ENCODE measurements at regions not wholly inside any gene's neighbourhood (a gene's known extent, or its start where the extent isn't known, plus 50 kb on each side); places are given as distances from the start of the nearest gene placed in this dataset.

DNA sequence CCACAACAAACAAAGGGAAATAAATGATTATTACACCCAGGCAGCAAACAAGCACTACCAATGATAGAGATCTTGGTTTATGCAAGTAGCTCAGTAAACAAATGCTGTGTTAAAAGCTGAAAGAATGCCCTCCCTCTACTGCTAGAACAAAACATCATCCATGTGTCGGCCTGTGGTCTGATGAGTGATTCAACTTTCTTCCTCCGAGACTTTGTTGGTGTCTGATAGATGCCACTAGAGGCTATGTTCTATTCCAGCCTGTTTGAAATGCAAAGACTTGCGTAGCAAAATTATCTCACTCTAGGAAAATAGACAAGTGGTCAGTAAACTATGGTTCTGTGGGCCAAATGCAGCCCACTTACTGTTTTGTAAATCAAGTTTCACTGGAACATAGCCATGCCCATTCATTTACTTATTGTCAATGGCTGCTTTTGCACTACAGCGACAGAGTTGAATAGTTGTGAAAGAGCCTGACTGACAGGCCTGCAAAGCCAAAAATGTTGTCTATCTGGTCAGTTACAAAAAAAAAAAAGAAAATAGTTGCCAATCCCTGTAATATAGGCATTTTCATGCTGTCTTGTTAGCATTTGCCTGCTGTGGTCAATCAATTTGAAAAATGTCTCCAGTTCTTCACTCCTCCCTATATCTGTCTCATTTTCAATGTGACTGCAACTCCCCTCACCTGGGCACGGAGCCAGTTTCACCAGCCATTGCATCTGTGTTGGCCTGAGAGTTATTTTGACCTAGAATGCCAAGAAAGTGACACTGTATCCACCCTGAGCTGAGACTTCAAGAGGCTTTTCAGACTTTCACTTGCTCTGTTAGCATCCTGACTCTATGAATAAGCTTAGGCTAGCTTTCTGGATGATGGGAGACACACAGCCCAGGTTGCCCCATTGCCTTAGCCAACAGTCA lies 544.6 kb upstream of the BTBD3 start:
- no peaks in the 10 kb centered on the region for H3K36me3 ChIP-seq (ENCODE audit: insufficient read depth, low read length)
- DNase-seq (ENCODE audit: low read depth) (no peak), FAIRE-seq (no peak)
- no peak overlapping the region for H3K27ac ChIP-seq (ENCODE audit: low read depth, low read length)
- no peak overlapping the region for H3K4me3 ChIP-seq (ENCODE audit: insufficient read depth, low read depth, low read length)
- Mint-ChIP-seq H3K4me1 (ENCODE audit: low read depth, unreplicated experiment) (peaks cover 34% of the 10 kb centered on the region), H3K4me3 (ENCODE audit: unreplicated experiment) (no peak overlapping the region), H3K27ac (ENCODE audit: unreplicated experiment) (peak overlapping the region; percentile 3), H3K9me3 (ENCODE audit: unreplicated experiment) (no peaks in the 10 kb centered on the region), H3K36me3 (ENCODE audit: low read depth, unreplicated experiment) (no peaks in the 10 kb centered on the region), H3K27me3 (ENCODE audit: low read depth, unreplicated experiment) (no peaks in the 10 kb centered on the region)
- H3K9me3 ChIP-seq (ENCODE audit: insufficient read depth, low read depth, low read length), result no peaks in the 10 kb centered on the region
- no peak overlapping the region for H3K9ac ChIP-seq (ENCODE audit: low read length)
- H3K27me3 ChIP-seq (ENCODE audit: insufficient read depth, low read length), result no peaks in the 10 kb centered on the region
- H3K4me2 ChIP-seq (ENCODE audit: low read length), result no peak overlapping the region
- H2AFZ ChIP-seq (ENCODE audit: low read depth, low read length), result no peak overlapping the region
- TF ChIP-seq CTCF (IDR thresholded peaks at IDR 0.05; ENCODE audit: insufficient read depth, low read depth, low read length) (no peak), EZH2 (IDR thresholded peaks at IDR 0.05; ENCODE audit: insufficient read depth, low read length) (no peak)
- H4K20me1 ChIP-seq (ENCODE audit: insufficient read depth, low read length), result no peaks in the 10 kb centered on the region
- H3K79me2 ChIP-seq (ENCODE audit: insufficient read depth, low read length), result no peaks in the 10 kb centered on the region
- H3K4me1 ChIP-seq (ENCODE audit: insufficient read depth, low read length), result peaks cover 18% of the 10 kb centered on the region

GRCh38 chr20:11375335-11375734 lies 542.4 kb upstream of the BTBD3 start:
- Histone ChIP-seq H3K27ac (ENCODE audit: low read depth, low read length) (no peak overlapping the region), H2AFZ (ENCODE audit: low read depth, low read length) (no peak overlapping the region), H3K4me1 (ENCODE audit: insufficient read depth, low read length) (peaks cover 18% of the 10 kb centered on the region), H3K4me2 (ENCODE audit: low read length) (no peak overlapping the region), H3K9me3 (ENCODE audit: insufficient read depth, low read depth, low read length) (no peaks in the 10 kb centered on the region), H3K9ac (ENCODE audit: low read length) (no peak overlapping the region), H3K36me3 (ENCODE audit: insufficient read depth, low read length) (no peaks in the 10 kb centered on the region), H4K20me1 (ENCODE audit: insufficient read depth, low read length) (no peaks in the 10 kb centered on the region), H3K27me3 (ENCODE audit: insufficient read depth, low read length) (no peaks in the 10 kb centered on the region), H3K4me3 (ENCODE audit: insufficient read depth, low read depth, low read length) (no peak overlapping the region), H3K79me2 (ENCODE audit: insufficient read depth, low read length) (no peaks in the 10 kb centered on the region)
- Mint-ChIP-seq H3K36me3 (ENCODE audit: low read depth, unreplicated experiment) (no peaks in the 10 kb centered on the region), H3K27me3 (ENCODE audit: low read depth, unreplicated experiment) (no peaks in the 10 kb centered on the region), H3K9me3 (ENCODE audit: unreplicated experiment) (no peaks in the 10 kb centered on the region), H3K4me1 (ENCODE audit: low read depth, unreplicated experiment) (peaks cover 38% of the 10 kb centered on the region), H3K27ac (ENCODE audit: unreplicated experiment) (no peak overlapping the region), H3K4me3 (ENCODE audit: unreplicated experiment) (no peak overlapping the region)
- FAIRE-seq (no peak), DNase-seq (ENCODE audit: low read depth) (no peak)
- TF ChIP-seq CTCF (IDR thresholded peaks at IDR 0.05; ENCODE audit: insufficient read depth, low read depth, low read length), result no peak
- TF ChIP-seq EZH2 (IDR thresholded peaks at IDR 0.05; ENCODE audit: insufficient read depth, low read length), result no peak

DNA sequence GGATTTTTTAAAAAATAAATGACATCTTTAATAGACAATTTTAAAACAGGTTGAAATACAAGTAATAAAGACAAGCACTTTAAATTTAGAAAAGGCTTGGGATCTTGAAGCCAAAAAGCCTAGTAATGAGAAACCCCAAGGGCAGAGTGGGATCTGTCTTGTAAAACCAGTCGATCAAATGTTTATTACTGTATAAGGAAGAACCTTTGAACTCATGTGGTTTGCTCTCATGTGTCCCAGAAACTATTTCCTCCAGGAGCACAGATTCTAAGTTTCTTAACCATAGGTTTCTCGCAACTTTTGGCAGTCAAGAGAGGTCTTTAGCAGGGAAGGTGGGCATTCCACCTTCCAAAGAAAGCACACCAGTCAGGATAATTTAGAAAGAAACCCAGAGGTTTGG lies 541.7 kb upstream of the BTBD3 start:
- FAIRE-seq, result no peak
- H3K4me1 ChIP-seq (ENCODE audit: insufficient read depth, low read length), result peaks cover 18% of the 10 kb centered on the region
- no peaks in the 10 kb centered on the region for H3K9me3 ChIP-seq (ENCODE audit: insufficient read depth, low read depth, low read length)
- H3K4me3 ChIP-seq (ENCODE audit: insufficient read depth, low read depth, low read length), result no peak overlapping the region
- H3K4me3 Mint-ChIP-seq (ENCODE audit: unreplicated experiment), result no peak overlapping the region
- no peaks in the 10 kb centered on the region for H4K20me1 ChIP-seq (ENCODE audit: insufficient read depth, low read length)
- no peaks in the 10 kb centered on the region for H3K79me2 ChIP-seq (ENCODE audit: insufficient read depth, low read length)
- H3K36me3 ChIP-seq (ENCODE audit: insufficient read depth, low read length), result no peaks in the 10 kb centered on the region
- no peak for DNase-seq (ENCODE audit: low read depth)
- no peak overlapping the region for H3K27ac ChIP-seq (ENCODE audit: low read depth, low read length)
- no peaks in the 10 kb centered on the region for H3K27me3 Mint-ChIP-seq (ENCODE audit: low read depth, unreplicated experiment)
- H3K9ac ChIP-seq (ENCODE audit: low read length), result no peak overlapping the region
- peaks cover 38% of the 10 kb centered on the region for H3K4me1 Mint-ChIP-seq (ENCODE audit: low read depth, unreplicated experiment)
- TF ChIP-seq EZH2 (IDR thresholded peaks at IDR 0.05; ENCODE audit: insufficient read depth, low read length) (no peak), CTCF (IDR thresholded peaks at IDR 0.05; ENCODE audit: insufficient read depth, low read depth, low read length) (no peak)
- no peak overlapping the region for H2AFZ ChIP-seq (ENCODE audit: low read depth, low read length)
- no peaks in the 10 kb centered on the region for H3K36me3 Mint-ChIP-seq (ENCODE audit: low read depth, unreplicated experiment)
- H3K9me3 Mint-ChIP-seq (ENCODE audit: unreplicated experiment), result no peaks in the 10 kb centered on the region
- peak overlapping the region; percentile 59 for H3K27ac Mint-ChIP-seq (ENCODE audit: unreplicated experiment)
- no peaks in the 10 kb centered on the region for H3K27me3 ChIP-seq (ENCODE audit: insufficient read depth, low read length)
- H3K4me2 ChIP-seq (ENCODE audit: low read length), result no peak overlapping the region
